Vagina (tissue), 2 donors: ENCODE measurements at regions not wholly inside any gene's neighbourhood (a gene's known extent, or its start where the extent isn't known, plus 50 kb on each side); places are given as distances from the start of the nearest gene placed in this dataset.

Experiments
- CTCF ChIP-seq, 3 experiments: fragments of 450-650 bp in 2 of 3; fragments of 200-600 bp in 1 of 3; sonication (generic) in 1 of 3; IDR thresholded peaks; one replicate each; pipeline ENCODE4 v1.5.1; 2017 to 2019; ENCODE audit warnings: antibody characterized with exemption in 3 of 3, mild to moderate bottlenecking in 2 of 3, moderate library complexity in 2 of 3
- POLR2AphosphoS5 ChIP-seq, 2 donors: sonication (generic); formaldehyde crosslinking; IDR thresholded peaks; one replicate each; pipeline ENCODE4 v1.9.0; 2017; ENCODE audit warnings: antibody characterized with exemption in 2 of 2, mild to moderate bottlenecking in 2 of 2, low read depth in 1 of 2; ENCODE audit not compliant: insufficient read depth in 1 of 2

GRCh38 chrX:39760930-39761329 is 336.8 kb downstream of the BCOR start:
- TF ChIP-seq CTCF (IDR thresholded peaks at IDR 0.05) (no peak), POLR2AphosphoS5 (IDR thresholded peaks at IDR 0.05; ENCODE audit: insufficient read depth in 1 of 2, low read depth in 1 of 2) (no peak)
